Nephron progenitor cell (in vitro differentiated cells): ENCODE measurements at regions not wholly inside any gene's neighbourhood (a gene's known extent, or its start where the extent isn't known, plus 50 kb on each side); places are given as distances from the start of the nearest gene placed in this dataset.

Experiments
- DNase-seq: peaks from one replicate; pipeline ENCODE4 v3.0.0; 2021
- H3K27ac Mint-ChIP-seq: 2 replicates; pipeline ENCODE4 v1.8.0; 2021; ENCODE audit warnings: mild to moderate bottlenecking, moderate library complexity, mixed read lengths
- H3K27me3 Mint-ChIP-seq: 2 replicates; pipeline ENCODE4 v1.8.0; 2021; ENCODE audit warnings: mild to moderate bottlenecking, low read depth, mixed read lengths; ENCODE audit not compliant: poor library complexity
- H3K36me3 Mint-ChIP-seq: 2 replicates; pipeline ENCODE4 v1.8.0; 2021; ENCODE audit warnings: low read depth, mixed read lengths
- H3K4me1 Mint-ChIP-seq: 2 replicates; pipeline ENCODE4 v1.8.0; 2021; ENCODE audit warnings: mixed read lengths
- H3K4me3 Mint-ChIP-seq: 2 replicates; pipeline ENCODE4 v1.8.0; 2021; ENCODE audit warnings: mild to moderate bottlenecking, moderate library complexity, mixed read lengths
- H3K9me3 Mint-ChIP-seq: 2 replicates; pipeline ENCODE4 v1.8.0; 2021; ENCODE audit warnings: mild to moderate bottlenecking, moderate library complexity, mixed read lengths
- TF ChIP-seq, protein P1 (sequence below): fragments of 200-600 bp; sonication (generic); IDR thresholded peaks from 2 replicates; pipeline ENCODE4 v1.5.0; 2021; ENCODE audit warnings: antibody characterized with exemption

DNA sequence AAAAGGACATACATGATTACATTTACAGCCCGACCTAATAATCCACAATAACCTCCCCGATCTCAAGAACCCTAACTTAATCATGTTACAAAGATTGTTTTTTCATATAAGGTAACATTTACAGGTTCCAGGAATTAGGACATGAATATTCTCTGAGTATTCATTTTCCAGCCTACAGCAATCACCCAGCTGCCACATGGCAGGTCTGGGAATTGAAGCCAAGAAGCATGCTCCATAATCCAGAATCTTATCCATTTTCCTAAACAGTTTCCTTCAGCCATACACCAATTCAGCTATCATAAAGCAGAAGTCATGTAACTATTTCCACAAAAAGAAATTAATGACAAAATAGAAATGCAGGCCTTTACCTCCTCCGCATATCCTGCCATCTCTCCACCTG, 163.4 kb downstream of the CAAP1 start:
- TF ChIP-seq, protein P1, sequence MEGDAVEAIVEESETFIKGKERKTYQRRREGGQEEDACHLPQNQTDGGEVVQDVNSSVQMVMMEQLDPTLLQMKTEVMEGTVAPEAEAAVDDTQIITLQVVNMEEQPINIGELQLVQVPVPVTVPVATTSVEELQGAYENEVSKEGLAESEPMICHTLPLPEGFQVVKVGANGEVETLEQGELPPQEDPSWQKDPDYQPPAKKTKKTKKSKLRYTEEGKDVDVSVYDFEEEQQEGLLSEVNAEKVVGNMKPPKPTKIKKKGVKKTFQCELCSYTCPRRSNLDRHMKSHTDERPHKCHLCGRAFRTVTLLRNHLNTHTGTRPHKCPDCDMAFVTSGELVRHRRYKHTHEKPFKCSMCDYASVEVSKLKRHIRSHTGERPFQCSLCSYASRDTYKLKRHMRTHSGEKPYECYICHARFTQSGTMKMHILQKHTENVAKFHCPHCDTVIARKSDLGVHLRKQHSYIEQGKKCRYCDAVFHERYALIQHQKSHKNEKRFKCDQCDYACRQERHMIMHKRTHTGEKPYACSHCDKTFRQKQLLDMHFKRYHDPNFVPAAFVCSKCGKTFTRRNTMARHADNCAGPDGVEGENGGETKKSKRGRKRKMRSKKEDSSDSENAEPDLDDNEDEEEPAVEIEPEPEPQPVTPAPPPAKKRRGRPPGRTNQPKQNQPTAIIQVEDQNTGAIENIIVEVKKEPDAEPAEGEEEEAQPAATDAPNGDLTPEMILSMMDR: no peak
- H3K4me1 Mint-ChIP-seq: no peaks in the 10 kb centered on the region
- H3K27me3 Mint-ChIP-seq: peaks cover 4% of the 10 kb centered on the region
- peaks cover 40% of the 10 kb centered on the region for H3K9me3 Mint-ChIP-seq
- no peak overlapping the region for H3K27ac Mint-ChIP-seq
- no peak for DNase-seq
- H3K36me3 Mint-ChIP-seq: no peaks in the 10 kb centered on the region
- no peak overlapping the region for H3K4me3 Mint-ChIP-seq

DNA sequence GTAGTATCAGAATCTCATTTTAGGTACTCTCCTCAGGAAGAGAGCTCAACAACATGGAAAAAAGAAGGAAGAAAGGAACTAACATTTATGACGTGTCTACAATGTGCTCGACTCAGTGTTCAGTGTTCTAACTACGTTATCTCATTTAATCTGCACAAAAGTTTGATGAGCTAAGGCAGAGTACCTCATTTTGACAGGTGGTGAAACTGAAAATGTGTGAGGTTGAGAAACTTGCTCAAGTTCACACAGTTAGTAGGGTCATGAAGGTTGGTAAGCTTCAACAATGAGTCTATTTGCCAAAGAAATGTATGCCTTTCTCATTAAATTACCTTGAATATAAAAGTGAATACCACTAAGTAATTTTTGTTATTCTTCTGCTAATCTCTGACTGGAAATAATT, 165.1 kb downstream of the CAAP1 start:
- Mint-ChIP-seq H3K4me3 (no peak overlapping the region), H3K4me1 (peaks cover 10% of the 10 kb centered on the region), H3K36me3 (no peaks in the 10 kb centered on the region), H3K27ac (no peak overlapping the region), H3K9me3 (peaks cover 24% of the 10 kb centered on the region), H3K27me3 (peaks cover 1% of the 10 kb centered on the region)
- no peak for DNase-seq
- TF ChIP-seq, protein P1: no peak

DNA sequence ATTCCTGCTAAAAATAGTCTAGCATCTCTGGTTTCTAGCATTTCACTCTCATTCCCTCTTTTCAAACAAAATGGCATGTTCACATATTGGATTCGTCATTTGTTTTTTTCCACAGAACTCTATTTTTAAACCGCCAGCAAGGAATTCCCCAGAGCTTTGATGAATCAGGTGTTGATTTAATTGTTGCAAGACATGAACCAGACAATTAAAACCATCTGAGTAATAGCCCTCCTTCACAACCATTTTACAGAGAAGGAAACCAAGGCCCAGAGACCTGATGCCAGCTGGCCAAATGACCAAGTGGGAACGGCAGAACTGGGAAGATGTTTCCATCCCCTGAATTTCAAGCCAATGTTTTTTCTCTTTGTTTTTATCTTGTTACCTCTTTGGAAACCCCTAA, 167.0 kb downstream of the CAAP1 start:
- peaks cover 5% of the 10 kb centered on the region for H3K9me3 Mint-ChIP-seq
- H3K36me3 Mint-ChIP-seq: no peaks in the 10 kb centered on the region
- no peak overlapping the region for H3K27ac Mint-ChIP-seq
- TF ChIP-seq, protein P1: no peak
- H3K4me1 Mint-ChIP-seq: peaks cover 10% of the 10 kb centered on the region
- no peaks in the 10 kb centered on the region for H3K27me3 Mint-ChIP-seq
- no peak for DNase-seq
- no peak overlapping the region for H3K4me3 Mint-ChIP-seq

DNA sequence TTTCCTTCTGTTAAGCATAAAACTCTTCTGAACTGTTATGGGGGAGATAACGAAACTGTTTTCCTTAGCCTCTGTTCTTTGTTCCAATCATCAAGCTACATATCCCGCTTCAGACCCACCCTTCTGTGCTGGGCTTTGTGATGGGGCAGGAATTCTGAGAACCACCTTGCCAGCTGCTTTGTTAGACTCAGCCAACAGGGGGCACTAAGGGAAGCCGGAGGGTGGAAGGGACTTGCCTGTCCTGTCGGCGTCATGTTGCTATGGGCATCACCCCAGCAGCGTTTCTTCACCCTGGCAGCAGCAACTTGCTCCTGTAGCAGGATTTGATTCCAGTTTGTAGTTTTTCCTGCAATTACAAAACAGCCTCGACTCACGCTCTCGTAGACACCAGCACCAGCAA, 169.1 kb downstream of the CAAP1 start:
- Mint-ChIP-seq H3K27me3 (no peaks in the 10 kb centered on the region), H3K4me3 (peak overlapping the region; percentile 54), H3K9me3 (no peaks in the 10 kb centered on the region), H3K36me3 (no peaks in the 10 kb centered on the region), H3K27ac (no peak overlapping the region), H3K4me1 (peaks cover 10% of the 10 kb centered on the region)
- TF ChIP-seq, protein P1: peak; percentile 44
- peak; percentile 51 for DNase-seq

DNA sequence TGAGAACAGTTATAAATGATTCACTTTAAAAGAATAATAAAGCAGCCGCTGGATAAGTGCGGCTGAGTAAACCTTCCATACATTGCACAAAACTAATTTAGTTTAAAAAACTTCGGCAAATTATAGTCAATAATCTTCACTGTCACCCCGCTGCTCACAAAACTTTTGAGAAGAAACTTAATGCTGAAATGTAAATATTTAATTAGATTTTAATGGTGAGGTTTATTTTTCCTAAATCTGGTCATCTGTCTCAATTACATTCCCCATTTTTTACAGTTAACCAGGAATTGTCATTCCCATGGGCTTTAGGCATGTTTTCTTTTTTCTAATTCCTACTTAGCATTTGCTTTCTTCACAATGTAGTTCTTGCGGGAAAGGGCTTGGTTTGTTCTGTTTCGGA, 169.8 kb downstream of the CAAP1 start:
- no peak for DNase-seq
- Mint-ChIP-seq H3K27me3 (no peaks in the 10 kb centered on the region), H3K4me3 (no peak overlapping the region), H3K9me3 (no peaks in the 10 kb centered on the region), H3K4me1 (peaks cover 10% of the 10 kb centered on the region), H3K36me3 (no peaks in the 10 kb centered on the region), H3K27ac (no peak overlapping the region)
- TF ChIP-seq, protein P1: no peak

DNA sequence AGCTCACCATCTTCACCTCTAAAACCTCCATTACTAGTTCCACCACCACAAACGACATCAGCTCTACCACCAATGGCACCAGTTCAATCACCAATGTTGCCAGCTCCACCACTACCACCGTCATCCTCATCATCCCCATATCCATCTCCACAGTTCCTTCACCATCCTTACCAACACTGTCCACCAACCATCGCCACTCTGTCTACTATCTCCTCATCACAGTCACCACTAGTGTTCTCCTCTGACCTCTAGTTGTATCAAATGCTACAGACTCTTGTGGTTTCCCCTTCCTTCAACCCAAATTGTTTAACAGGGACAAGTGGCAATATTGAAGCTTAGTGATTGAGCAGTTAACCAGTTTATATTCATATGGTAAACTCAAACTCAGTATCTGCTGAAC, 182.6 kb downstream of the CAAP1 start:
- Mint-ChIP-seq H3K36me3 (no peaks in the 10 kb centered on the region), H3K9me3 (peaks cover 6% of the 10 kb centered on the region), H3K27ac (no peak overlapping the region), H3K4me3 (no peak overlapping the region), H3K4me1 (no peaks in the 10 kb centered on the region), H3K27me3 (no peaks in the 10 kb centered on the region)
- DNase-seq: no peak
- TF ChIP-seq, protein P1: no peak
